ENCODE measurements at regions not wholly inside any gene's neighbourhood (a gene's known extent, or its start where the extent isn't known, plus 50 kb on each side); places are given as distances from the start of the nearest gene placed in this dataset.

- TF ChIP-seq CTCF (IDR thresholded peaks at IDR 0.05) = no peak
- no peak for TF ChIP-seq POLR2A (IDR thresholded peaks at IDR 0.05)
- no peak for TF ChIP-seq POLR2AphosphoS5 (IDR thresholded peaks at IDR 0.05; ENCODE audit: insufficient read depth in 1 of 2, low read depth in 1 of 2)
Measured at GRCh38 chr14:40365305-40365704, 933.1 kb upstream of the FBXO33 start.
